ENCODE measurements at regions not wholly inside any gene's neighbourhood (a gene's known extent, or its start where the extent isn't known, plus 50 kb on each side); places are given as distances from the start of the nearest gene placed in this dataset.
A peak's percentile ranks its signal among the peaks of the same experiment; 100 is the strongest.

- no peak overlapping the region for H3K27ac ChIP-seq (ENCODE audit: low read depth, low read length)
- no peaks in the 10 kb centered on the region for H3K27me3 ChIP-seq (ENCODE audit: insufficient read depth, low read length, poor library complexity)
- no peak overlapping the region for H3K4me3 ChIP-seq (ENCODE audit: low read length)
- no peak overlapping the region for H3K56ac ChIP-seq (ENCODE audit: low read length)
- WGBS (ENCODE audit: extremely low coverage, insufficient coverage, low lambda C conversion rate): no CpG with 5 or more reads among the region's 3 CpGs
- H3K4me2 ChIP-seq (ENCODE audit: low read length): no peak overlapping the region
- H3K79me1 ChIP-seq (ENCODE audit: low read length): no peaks in the 10 kb centered on the region
- DNase-seq: no peak
- peaks cover 31% of the 10 kb centered on the region for H3K4me1 ChIP-seq (ENCODE audit: control insufficient read depth, low read depth, low read length)
- H4K8ac ChIP-seq (ENCODE audit: low read depth, low read length): no peak overlapping the region
- H2BK120ac ChIP-seq (ENCODE audit: low read depth, low read length): no peak overlapping the region
- no peak overlapping the region for H3K18ac ChIP-seq (ENCODE audit: low read length)
- no peaks in the 10 kb centered on the region for H3K79me2 ChIP-seq (ENCODE audit: control insufficient read depth, insufficient read depth, low read length)
- no peaks in the 10 kb centered on the region for H3K36me3 ChIP-seq (ENCODE audit: control insufficient read depth, insufficient read depth, low read length)
- H2AK5ac ChIP-seq (ENCODE audit: low read length): peak overlapping the region; percentile 66
- H2BK5ac ChIP-seq (ENCODE audit: low read length): no peak overlapping the region
- H4K5ac ChIP-seq (ENCODE audit: low read length): no peak overlapping the region
- H3K4ac ChIP-seq (ENCODE audit: low read depth, low read length): no peak overlapping the region
- H3K23ac ChIP-seq (ENCODE audit: low read length): no peak overlapping the region
- no peak overlapping the region for H3K9ac ChIP-seq (ENCODE audit: low read length)
- H2BK15ac ChIP-seq (replicated peaks; ENCODE audit: low read depth): no peak overlapping the region
Observed at GRCh38 chr2:207223051-207223450, 57.3 kb upstream of the KLF7 start.

DNA sequence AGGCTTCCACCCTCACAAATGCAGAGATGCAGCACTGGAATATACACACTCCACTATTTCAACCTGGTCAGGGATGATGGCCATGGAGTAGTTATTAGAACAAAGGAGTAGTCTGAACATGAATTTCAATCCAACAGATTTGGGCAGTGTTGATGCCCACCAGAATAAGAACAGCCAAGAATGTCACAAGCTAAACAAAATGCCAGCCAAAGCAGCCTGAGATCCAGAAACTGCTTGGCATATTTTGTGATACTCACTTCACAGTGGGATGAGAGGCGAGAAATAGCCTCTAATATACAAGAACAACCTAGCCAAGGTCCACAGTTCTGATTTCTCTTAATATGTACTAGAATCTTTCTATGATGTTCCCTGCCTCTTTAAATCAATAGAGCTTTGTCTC, 58.6 kb upstream of the KLF7 start:
- peak overlapping the region; percentile 5 for H4K5ac ChIP-seq (ENCODE audit: low read length)
- no CpG with 5 or more reads among the region's 1 CpG for WGBS (ENCODE audit: extremely low coverage, insufficient coverage, low lambda C conversion rate)
- no peak overlapping the region for H3K23ac ChIP-seq (ENCODE audit: low read length)
- peak overlapping the region; percentile 57 for H2BK5ac ChIP-seq (ENCODE audit: low read length)
- no peak overlapping the region for H3K4ac ChIP-seq (ENCODE audit: low read depth, low read length)
- peak overlapping the region; percentile 15 for H2BK15ac ChIP-seq (replicated peaks; ENCODE audit: low read depth)
- no peaks in the 10 kb centered on the region for H3K36me3 ChIP-seq (ENCODE audit: control insufficient read depth, insufficient read depth, low read length)
- H3K79me1 ChIP-seq (ENCODE audit: low read length): no peaks in the 10 kb centered on the region
- no peaks in the 10 kb centered on the region for H3K27me3 ChIP-seq (ENCODE audit: insufficient read depth, low read length, poor library complexity)
- no peak overlapping the region for H3K27ac ChIP-seq (ENCODE audit: low read depth, low read length)
- H2AK5ac ChIP-seq (ENCODE audit: low read length): peak overlapping the region; percentile 90
- H2BK120ac ChIP-seq (ENCODE audit: low read depth, low read length): peak overlapping the region; percentile 65
- peaks cover 33% of the 10 kb centered on the region for H3K4me1 ChIP-seq (ENCODE audit: control insufficient read depth, low read depth, low read length)
- H4K8ac ChIP-seq (ENCODE audit: low read depth, low read length): no peak overlapping the region
- no peak overlapping the region for H3K9ac ChIP-seq (ENCODE audit: low read length)
- no peak overlapping the region for H3K4me2 ChIP-seq (ENCODE audit: low read length)
- H3K56ac ChIP-seq (ENCODE audit: low read length): no peak overlapping the region
- no peak overlapping the region for H3K4me3 ChIP-seq (ENCODE audit: low read length)
- no peak for DNase-seq
- no peak overlapping the region for H3K18ac ChIP-seq (ENCODE audit: low read length)
- no peaks in the 10 kb centered on the region for H3K79me2 ChIP-seq (ENCODE audit: control insufficient read depth, insufficient read depth, low read length)

DNA sequence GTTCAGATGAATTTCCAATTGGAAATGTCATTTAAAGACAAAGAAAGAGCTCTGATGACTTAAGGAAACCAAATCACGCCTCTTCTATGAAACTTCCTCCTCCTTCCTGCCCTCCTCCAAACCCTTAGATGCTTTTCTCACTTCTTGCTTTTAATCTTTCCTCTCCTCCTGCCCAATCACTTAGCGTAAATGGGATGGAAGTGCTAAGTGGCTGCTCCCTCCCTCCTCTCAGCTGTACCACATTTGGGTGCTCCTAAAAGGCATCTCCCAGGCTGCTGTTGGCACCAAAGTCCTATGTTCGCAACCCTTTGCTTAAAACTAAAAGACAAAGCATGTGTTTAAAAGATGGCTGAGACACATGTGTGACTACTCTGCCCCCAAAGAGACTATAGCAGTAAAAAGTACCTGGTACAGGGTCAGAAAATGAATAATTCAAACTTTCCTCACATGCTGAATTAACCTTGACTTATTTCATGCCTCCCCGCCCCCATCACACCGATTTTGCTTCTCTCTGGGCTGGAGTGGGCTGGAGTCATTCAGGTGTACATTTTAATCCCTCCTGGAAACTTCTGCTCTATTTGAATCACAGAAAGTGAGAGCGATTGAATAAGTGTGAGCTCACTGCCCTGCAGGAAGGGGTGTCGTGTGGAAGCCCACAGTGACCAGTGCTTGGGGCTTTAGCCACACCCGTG, 59.2 kb upstream of the KLF7 start:
- peak overlapping the region; percentile 7 for H3K9ac ChIP-seq (ENCODE audit: low read length)
- H4K8ac ChIP-seq (ENCODE audit: low read depth, low read length): no peak overlapping the region
- no peaks in the 10 kb centered on the region for H3K27me3 ChIP-seq (ENCODE audit: insufficient read depth, low read length, poor library complexity)
- no peak overlapping the region for H2BK15ac ChIP-seq (replicated peaks; ENCODE audit: low read depth)
- H3K4me3 ChIP-seq (ENCODE audit: low read length): no peak overlapping the region
- no peak overlapping the region for H3K27ac ChIP-seq (ENCODE audit: low read depth, low read length)
- no peak overlapping the region for H3K4me2 ChIP-seq (ENCODE audit: low read length)
- H3K23ac ChIP-seq (ENCODE audit: low read length): no peak overlapping the region
- peaks cover 33% of the 10 kb centered on the region for H3K4me1 ChIP-seq (ENCODE audit: control insufficient read depth, low read depth, low read length)
- no peak overlapping the region for H4K5ac ChIP-seq (ENCODE audit: low read length)
- H3K79me2 ChIP-seq (ENCODE audit: control insufficient read depth, insufficient read depth, low read length): no peaks in the 10 kb centered on the region
- peak overlapping the region; percentile 70 for H2BK5ac ChIP-seq (ENCODE audit: low read length)
- H3K36me3 ChIP-seq (ENCODE audit: control insufficient read depth, insufficient read depth, low read length): no peaks in the 10 kb centered on the region
- H3K56ac ChIP-seq (ENCODE audit: low read length): peak overlapping the region; percentile 73
- peak overlapping the region; percentile 62 for H3K4ac ChIP-seq (ENCODE audit: low read depth, low read length)
- H2BK120ac ChIP-seq (ENCODE audit: low read depth, low read length): peak overlapping the region; percentile 62
- H2AK5ac ChIP-seq (ENCODE audit: low read length): peak overlapping the region; percentile 83
- no CpG with 5 or more reads among the region's 8 CpGs for WGBS (ENCODE audit: extremely low coverage, insufficient coverage, low lambda C conversion rate)
- peak; percentile 46 for DNase-seq
- H3K79me1 ChIP-seq (ENCODE audit: low read length): no peaks in the 10 kb centered on the region
- H3K18ac ChIP-seq (ENCODE audit: low read length): peak overlapping the region; percentile 15

GRCh38 chr2:207225773-207226172, 60.0 kb upstream of the KLF7 start:
- no peak overlapping the region for H2BK120ac ChIP-seq (ENCODE audit: low read depth, low read length)
- H3K36me3 ChIP-seq (ENCODE audit: control insufficient read depth, insufficient read depth, low read length): no peaks in the 10 kb centered on the region
- H4K5ac ChIP-seq (ENCODE audit: low read length): no peak overlapping the region
- H3K23ac ChIP-seq (ENCODE audit: low read length): no peak overlapping the region
- no peaks in the 10 kb centered on the region for H3K79me2 ChIP-seq (ENCODE audit: control insufficient read depth, insufficient read depth, low read length)
- no peak overlapping the region for H3K27ac ChIP-seq (ENCODE audit: low read depth, low read length)
- peak overlapping the region; percentile 57 for H2AK5ac ChIP-seq (ENCODE audit: low read length)
- H3K79me1 ChIP-seq (ENCODE audit: low read length): no peaks in the 10 kb centered on the region
- no peak overlapping the region for H3K4me3 ChIP-seq (ENCODE audit: low read length)
- no peaks in the 10 kb centered on the region for H3K27me3 ChIP-seq (ENCODE audit: insufficient read depth, low read length, poor library complexity)
- H3K56ac ChIP-seq (ENCODE audit: low read length): peak overlapping the region; percentile 58
- peaks cover 33% of the 10 kb centered on the region for H3K4me1 ChIP-seq (ENCODE audit: control insufficient read depth, low read depth, low read length)
- H3K4ac ChIP-seq (ENCODE audit: low read depth, low read length): peak overlapping the region; percentile 85
- H2BK15ac ChIP-seq (replicated peaks; ENCODE audit: low read depth): peak overlapping the region; percentile 28
- H2BK5ac ChIP-seq (ENCODE audit: low read length): peak overlapping the region; percentile 82
- no peak overlapping the region for H4K8ac ChIP-seq (ENCODE audit: low read depth, low read length)
- no peak overlapping the region for H3K4me2 ChIP-seq (ENCODE audit: low read length)
- DNase-seq: no peak
- WGBS (ENCODE audit: extremely low coverage, insufficient coverage, low lambda C conversion rate): no CpG with 5 or more reads among the region's 6 CpGs
- H3K18ac ChIP-seq (ENCODE audit: low read length): peak overlapping the region; percentile 16
- no peak overlapping the region for H3K9ac ChIP-seq (ENCODE audit: low read length)

- Histone ChIP-seq H3K4ac (ENCODE audit: low read depth, low read length) (no peak overlapping the region), H3K56ac (ENCODE audit: low read length) (peak overlapping the region; percentile 83), H3K9ac (ENCODE audit: low read length) (no peak overlapping the region), H3K79me2 (ENCODE audit: control insufficient read depth, insufficient read depth, low read length) (no peaks in the 10 kb centered on the region), H3K4me3 (ENCODE audit: low read length) (no peak overlapping the region), H3K79me1 (ENCODE audit: low read length) (no peaks in the 10 kb centered on the region), H3K27me3 (ENCODE audit: insufficient read depth, low read length, poor library complexity) (no peaks in the 10 kb centered on the region), H2BK5ac (ENCODE audit: low read length) (peak overlapping the region; percentile 4), H3K23ac (ENCODE audit: low read length) (no peak overlapping the region), H3K36me3 (ENCODE audit: control insufficient read depth, insufficient read depth, low read length) (no peaks in the 10 kb centered on the region), H3K4me2 (ENCODE audit: low read length) (no peak overlapping the region), H2BK120ac (ENCODE audit: low read depth, low read length) (no peak overlapping the region), H4K5ac (ENCODE audit: low read length) (no peak overlapping the region), H3K4me1 (ENCODE audit: control insufficient read depth, low read depth, low read length) (peaks cover 33% of the 10 kb centered on the region), H4K8ac (ENCODE audit: low read depth, low read length) (no peak overlapping the region), H3K27ac (ENCODE audit: low read depth, low read length) (peak overlapping the region; percentile 48), H2AK5ac (ENCODE audit: low read length) (no peak overlapping the region), H3K18ac (ENCODE audit: low read length) (no peak overlapping the region), H2BK15ac (replicated peaks; ENCODE audit: low read depth) (peak overlapping the region; percentile 28)
- DNase-seq: peak; percentile 35
Observed at GRCh38 chr2:207226243-207226642, 60.5 kb upstream of the KLF7 start.

GRCh38 chr2:207226671-207227061, 60.9 kb upstream of the KLF7 start:
- Histone ChIP-seq H2BK5ac (ENCODE audit: low read length) (peak overlapping the region; percentile 80), H3K27me3 (ENCODE audit: insufficient read depth, low read length, poor library complexity) (no peaks in the 10 kb centered on the region), H3K56ac (ENCODE audit: low read length) (peak overlapping the region; percentile 83), H3K23ac (ENCODE audit: low read length) (no peak overlapping the region), H3K79me2 (ENCODE audit: control insufficient read depth, insufficient read depth, low read length) (no peaks in the 10 kb centered on the region), H4K8ac (ENCODE audit: low read depth, low read length) (no peak overlapping the region), H3K27ac (ENCODE audit: low read depth, low read length) (peak overlapping the region; percentile 48), H2BK120ac (ENCODE audit: low read depth, low read length) (no peak overlapping the region), H3K4ac (ENCODE audit: low read depth, low read length) (no peak overlapping the region), H3K4me1 (ENCODE audit: control insufficient read depth, low read depth, low read length) (peaks cover 35% of the 10 kb centered on the region), H2AK5ac (ENCODE audit: low read length) (no peak overlapping the region), H3K4me3 (ENCODE audit: low read length) (no peak overlapping the region), H3K36me3 (ENCODE audit: control insufficient read depth, insufficient read depth, low read length) (no peaks in the 10 kb centered on the region), H3K9ac (ENCODE audit: low read length) (peak overlapping the region; percentile 9), H2BK15ac (replicated peaks; ENCODE audit: low read depth) (no peak overlapping the region), H3K79me1 (ENCODE audit: low read length) (no peaks in the 10 kb centered on the region), H4K5ac (ENCODE audit: low read length) (peak overlapping the region; percentile 56), H3K4me2 (ENCODE audit: low read length) (peak overlapping the region; percentile 4), H3K18ac (ENCODE audit: low read length) (peak overlapping the region; percentile 20)
- no CpG with 5 or more reads among the region's 4 CpGs for WGBS (ENCODE audit: extremely low coverage, insufficient coverage, low lambda C conversion rate)
- DNase-seq: peak; percentile 23

Measured in mesendoderm (in vitro differentiated cells).